H9 (cell line): ENCODE measurements at regions not wholly inside any gene's neighbourhood (a gene's known extent, or its start where the extent isn't known, plus 50 kb on each side); places are given as distances from the start of the nearest gene placed in this dataset.

Experiments
- DNase-seq: peaks from one replicate; pipeline ENCODE4 v3.0.0-alpha.2; 2017
- H2AFZ ChIP-seq: one replicate; pipeline ENCODE4 v1.6.1; 2013; ENCODE audit warnings: mild to moderate bottlenecking, low read length, control low read depth, moderate library complexity
- H2AK5ac ChIP-seq: 2 replicates; pipeline ENCODE4 v1.6.1; 2013; ENCODE audit warnings: low read length, control low read depth, mixed read lengths; ENCODE audit not compliant: insufficient read length
- H2BK120ac ChIP-seq: one replicate; pipeline ENCODE4 v1.6.1; 2013; ENCODE audit warnings: low read depth, mild to moderate bottlenecking, low read length, control low read depth, inconsistent platforms; ENCODE audit not compliant: poor library complexity, severe bottlenecking
- H2BK12ac ChIP-seq: 2 replicates; pipeline ENCODE4 v1.6.1; 2013; ENCODE audit warnings: low read length, control low read depth, mixed read lengths, low read depth; ENCODE audit not compliant: insufficient read length
- H2BK15ac ChIP-seq: 2 replicates; pipeline ENCODE4 v1.6.1; 2013; ENCODE audit warnings: low read depth, low read length, control low read depth
- H2BK20ac ChIP-seq: one replicate; pipeline ENCODE4 v1.6.1; 2013; ENCODE audit warnings: low read depth, mild to moderate bottlenecking, low read length, control low read depth, inconsistent platforms; ENCODE audit not compliant: poor library complexity, severe bottlenecking
- H2BK5ac ChIP-seq: 2 replicates; pipeline ENCODE4 v1.6.1; 2013; ENCODE audit warnings: low read length, control low read depth, mixed read lengths; ENCODE audit not compliant: insufficient read length
- H3K14ac ChIP-seq: 2 replicates; pipeline ENCODE4 v1.6.1; 2013; ENCODE audit warnings: low read length, control low read depth; ENCODE audit not compliant: insufficient read depth
- H3K18ac ChIP-seq: 2 replicates; pipeline ENCODE4 v1.6.1; 2013; ENCODE audit warnings: low read depth, mild to moderate bottlenecking, mixed read lengths, low read length, control low read depth; ENCODE audit not compliant: insufficient read length
- H3K23ac ChIP-seq: 2 replicates; pipeline ENCODE4 v1.6.1; 2013; ENCODE audit warnings: low read length, control low read depth, mixed read lengths, low read depth; ENCODE audit not compliant: insufficient read length
- H3K23me2 ChIP-seq: 2 replicates; pipeline ENCODE4 v1.6.1; 2013; ENCODE audit warnings: low read depth, mild to moderate bottlenecking, mixed read lengths, low read length, control low read depth; ENCODE audit not compliant: insufficient read length, poor library complexity, severe bottlenecking
- H3K27ac ChIP-seq: 2 replicates; pipeline ENCODE4 v1.5.1; 2013; ENCODE audit warnings: low read length, control low read depth, mixed read lengths, low read depth; ENCODE audit not compliant: insufficient read length
- H3K27me3 ChIP-seq: 2 replicates; pipeline ENCODE4 v1.6.1; 2013; ENCODE audit warnings: low read length, control low read depth, inconsistent platforms; ENCODE audit not compliant: insufficient read depth
- H3K4ac ChIP-seq: 2 replicates; pipeline ENCODE4 v1.6.1; 2013; ENCODE audit warnings: low read depth, mild to moderate bottlenecking, control low read depth, inconsistent platforms, low read length, moderate library complexity
- H3K4me1 ChIP-seq: 2 replicates; pipeline ENCODE4 v1.6.1; 2013; ENCODE audit warnings: low read length, control low read depth, inconsistent platforms; ENCODE audit not compliant: insufficient read depth
- H3K4me2 ChIP-seq: 2 replicates; pipeline ENCODE4 v1.6.1; 2013; ENCODE audit warnings: low read length, control low read depth, mixed read lengths; ENCODE audit not compliant: insufficient read length, insufficient read depth
- H3K56ac ChIP-seq: 2 replicates; pipeline ENCODE4 v1.6.1; 2013; ENCODE audit warnings: low read depth, mild to moderate bottlenecking, mixed read lengths, low read length, control low read depth; ENCODE audit not compliant: insufficient read length
- H3K79me1 ChIP-seq: 2 replicates; pipeline ENCODE4 v1.6.1; 2013; ENCODE audit warnings: low read depth, mild to moderate bottlenecking, moderate library complexity, low read length, control low read depth, inconsistent platforms; ENCODE audit not compliant: insufficient read depth, poor library complexity, severe bottlenecking
- H3K79me2 ChIP-seq: 2 replicates; pipeline ENCODE4 v1.6.1; 2013; ENCODE audit warnings: low read length, control low read depth, inconsistent platforms; ENCODE audit not compliant: insufficient read depth
- H3K9ac ChIP-seq: 2 replicates; pipeline ENCODE4 v1.6.1; 2013; ENCODE audit warnings: low read length, control low read depth, mixed read lengths; ENCODE audit not compliant: insufficient read length; ENCODE audit errors: extremely low read depth
- H3K9me3 ChIP-seq: one replicate; pipeline ENCODE4 v1.6.1; 2013; ENCODE audit warnings: low read depth, low read length, inconsistent platforms; ENCODE audit not compliant: control insufficient read depth
- H3T11ph ChIP-seq: one replicate; pipeline ENCODE4 v1.6.1; 2013; ENCODE audit warnings: mild to moderate bottlenecking, low read length, control low read depth, inconsistent platforms
- H4K20me1 ChIP-seq: one replicate; pipeline ENCODE4 v1.6.1; 2013; ENCODE audit not compliant: control insufficient read depth, insufficient read length, insufficient read depth
- H4K5ac ChIP-seq: 2 replicates; pipeline ENCODE4 v1.6.1; 2013; ENCODE audit warnings: low read depth, mild to moderate bottlenecking, mixed read lengths, low read length, control low read depth; ENCODE audit not compliant: insufficient read length
- H4K8ac ChIP-seq: replicated peaks from 2 replicates; pipeline ENCODE4 v1.6.1; 2013; ENCODE audit warnings: low read length, control low read depth, mixed read lengths, low read depth; ENCODE audit not compliant: insufficient read length
- H4K91ac ChIP-seq: 2 replicates; pipeline ENCODE4 v1.6.1; 2013; ENCODE audit warnings: low read depth, mild to moderate bottlenecking, moderate library complexity, mixed read lengths, low read length, control low read depth; ENCODE audit not compliant: insufficient read length
- H3K27ac Mint-ChIP-seq, 3 experiments: 2 replicates in 2 of 3; 3 replicates in 1 of 3; pipeline ENCODE4 v1.8.0; 2020 to 2021; ENCODE audit warnings: mixed read lengths in 3 of 3, mild to moderate bottlenecking in 1 of 3, moderate library complexity in 1 of 3
- H3K27me3 Mint-ChIP-seq: 2 replicates; pipeline ENCODE4 v1.8.0; 2021; ENCODE audit warnings: low read depth, mild to moderate bottlenecking, moderate library complexity, mixed read lengths
- H3K36me3 Mint-ChIP-seq, 3 experiments: 2 replicates in 2 of 3; 3 replicates in 1 of 3; pipeline ENCODE4 v1.8.0; 2020 to 2021; ENCODE audit warnings: low read depth in 3 of 3, mixed read lengths in 3 of 3; ENCODE audit not compliant: insufficient read depth in 1 of 3
- H3K4me1 Mint-ChIP-seq, 2 experiments: 2 replicates each; pipeline ENCODE4 v1.8.0; 2020; ENCODE audit warnings: mixed read lengths in 2 of 2
- H3K4me3 Mint-ChIP-seq, 2 experiments: 2 replicates in 1 of 2; 3 replicates in 1 of 2; pipeline ENCODE4 v1.8.0; 2020 to 2021; ENCODE audit warnings: mild to moderate bottlenecking in 2 of 2, mixed read lengths in 2 of 2, moderate library complexity in 1 of 2
- H3K9me3 Mint-ChIP-seq, 2 experiments: 2 replicates in 1 of 2; 3 replicates in 1 of 2; pipeline ENCODE4 v1.8.0; 2020; ENCODE audit warnings: mild to moderate bottlenecking in 2 of 2, mixed read lengths in 2 of 2, moderate library complexity in 1 of 2
- CTCF ChIP-seq: fragments of 200-600 bp; sonication (generic); conservative IDR thresholded peaks from 3 replicates; pipeline ENCODE4 v1.8.0; 2021; ENCODE audit warnings: antibody characterized with exemption, mild to moderate bottlenecking
- WGBS: extraction: QIAGEN DNeasy Blood & Tissue Kit; methylation state at CpG from one replicate; pipeline ENCODE4 v1.1.7; 2013; ENCODE audit warnings: missing lambda C conversion rate, low lambda C conversion rate, mixed read lengths; ENCODE audit not compliant: insufficient read length; ENCODE audit errors: extremely low coverage; 5-methylcytosine and 5-hydroxymethylcytosine counted together

GRCh38 chr7:17696422-17696821 is 243.9 kb downstream of the SNX13 start:
- no peak overlapping the region for H4K5ac ChIP-seq
- no peak for TF ChIP-seq CTCF
- H4K8ac ChIP-seq, result no peak overlapping the region
- no peak overlapping the region for H3K14ac ChIP-seq
- no peak overlapping the region for H3K18ac ChIP-seq
- no peak for DNase-seq
- no CpG with 5 or more reads among the region's 6 CpGs for WGBS
- H3K27ac Mint-ChIP-seq, result no peak overlapping the region
- H2BK20ac ChIP-seq, result no peak overlapping the region
- H3K4me1 Mint-ChIP-seq, result no peaks in the 10 kb centered on the region
- no peaks in the 10 kb centered on the region for H3K4me1 ChIP-seq
- no peak overlapping the region for H2AFZ ChIP-seq
- no peak overlapping the region for H2BK15ac ChIP-seq
- peaks cover 6 to 23% (median 12%) of the 10 kb centered on the region in 3 experiments for H3K36me3 Mint-ChIP-seq
- no peak overlapping the region for H2BK120ac ChIP-seq
- H3K9me3 ChIP-seq, result no peaks in the 10 kb centered on the region
- H3K4ac ChIP-seq, result no peak overlapping the region
- H3K27ac ChIP-seq, result no peak overlapping the region
- H3K79me2 ChIP-seq, result no peaks in the 10 kb centered on the region
- H2BK12ac ChIP-seq, result no peak overlapping the region
- H3T11ph ChIP-seq, result no peak overlapping the region
- no peaks in the 10 kb centered on the region for H4K20me1 ChIP-seq
- H2AK5ac ChIP-seq, result no peak overlapping the region
- no peaks in the 10 kb centered on the region for H3K27me3 Mint-ChIP-seq
- no peak overlapping the region for H4K91ac ChIP-seq
- no peak overlapping the region for H3K23ac ChIP-seq
- H3K9me3 Mint-ChIP-seq, result peaks cover 20 to 21% of the 10 kb centered on the region in 2 experiments
- H3K4me2 ChIP-seq, result no peak overlapping the region
- no peaks in the 10 kb centered on the region for H3K79me1 ChIP-seq
- H2BK5ac ChIP-seq, result no peak overlapping the region
- H3K23me2 ChIP-seq, result no peaks in the 10 kb centered on the region
- H3K9ac ChIP-seq, result no peak overlapping the region
- no peak overlapping the region for H3K56ac ChIP-seq
- no peak overlapping the region for H3K4me3 Mint-ChIP-seq
- H3K27me3 ChIP-seq, result no peaks in the 10 kb centered on the region
